ENCODE measurements at regions not wholly inside any gene's neighbourhood (a gene's known extent, or its start where the extent isn't known, plus 50 kb on each side); places are given as distances from the start of the nearest gene placed in this dataset.

DNA sequence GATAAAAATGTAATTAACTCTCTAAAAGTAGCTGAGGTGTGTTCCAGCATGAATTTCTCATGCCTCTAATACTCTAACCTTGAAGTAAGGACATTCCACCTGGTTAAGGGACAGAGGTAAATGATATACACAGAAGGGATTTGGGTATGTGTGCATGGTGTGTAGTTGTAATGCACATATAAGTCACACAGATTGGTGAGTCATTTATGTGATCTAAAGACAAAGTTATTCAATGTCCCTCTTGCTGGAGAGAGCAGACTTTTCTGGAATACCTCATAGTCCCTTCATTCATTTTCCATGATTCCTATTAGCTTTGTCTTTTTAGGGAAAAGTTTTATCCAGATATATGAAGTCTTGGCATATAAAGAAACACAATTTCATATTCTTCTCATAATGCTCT lies 234.9 kb downstream of the SNAPC1 start:
- Histone ChIP-seq H3K27ac (ENCODE audit: insufficient read depth, low read depth, low read length, poor library complexity, severe bottlenecking) (no peak overlapping the region), H3K4me3 (ENCODE audit: insufficient read depth, low read depth, low read length) (no peak overlapping the region), H3K9me3 (ENCODE audit: control insufficient read depth, low read length) (no peaks in the 10 kb centered on the region), H3K4me1 (ENCODE audit: control insufficient read depth, insufficient read depth, low read length) (no peaks in the 10 kb centered on the region), H3K27me3 (ENCODE audit: control insufficient read depth, insufficient read depth, low read length, poor library complexity, severe bottlenecking) (no peaks in the 10 kb centered on the region), H3K36me3 (ENCODE audit: control insufficient read depth, insufficient read depth, low read length) (no peaks in the 10 kb centered on the region)

DNA sequence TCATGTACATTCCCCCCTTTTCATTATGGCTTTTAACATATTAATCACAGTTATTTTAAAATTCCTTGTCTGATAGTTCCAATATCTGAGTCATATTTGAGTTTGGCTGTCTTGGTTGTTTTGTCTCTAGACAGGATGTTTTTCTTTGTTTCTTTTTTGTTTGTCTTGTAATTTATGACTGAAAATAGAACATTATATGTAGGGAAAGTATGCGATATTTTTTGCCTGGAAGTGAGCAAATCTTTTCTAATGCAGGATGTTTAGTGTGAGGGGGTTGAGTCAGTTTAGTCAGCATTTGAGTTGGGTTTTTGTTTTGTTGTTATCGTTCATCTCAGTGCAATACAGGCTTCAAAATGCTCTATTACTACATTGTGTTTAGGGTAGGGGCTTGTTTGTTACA lies 239.7 kb downstream of the SNAPC1 start:
- 90 to 91% methylated on average over 2 of the region's 2 CpGs for WGBS, 2 experiments
- no peak overlapping the region for H3K4me3 ChIP-seq (ENCODE audit: insufficient read depth, low read depth, low read length)
- H3K36me3 ChIP-seq (ENCODE audit: control insufficient read depth, insufficient read depth, low read length), result no peaks in the 10 kb centered on the region
- H3K9me3 ChIP-seq (ENCODE audit: control insufficient read depth, low read length), result no peaks in the 10 kb centered on the region
- no peak overlapping the region for H3K27ac ChIP-seq (ENCODE audit: insufficient read depth, low read depth, low read length, poor library complexity, severe bottlenecking)
- H3K4me1 ChIP-seq (ENCODE audit: control insufficient read depth, insufficient read depth, low read length), result no peaks in the 10 kb centered on the region
- H3K27me3 ChIP-seq (ENCODE audit: control insufficient read depth, insufficient read depth, low read length, poor library complexity, severe bottlenecking), result no peaks in the 10 kb centered on the region

DNA sequence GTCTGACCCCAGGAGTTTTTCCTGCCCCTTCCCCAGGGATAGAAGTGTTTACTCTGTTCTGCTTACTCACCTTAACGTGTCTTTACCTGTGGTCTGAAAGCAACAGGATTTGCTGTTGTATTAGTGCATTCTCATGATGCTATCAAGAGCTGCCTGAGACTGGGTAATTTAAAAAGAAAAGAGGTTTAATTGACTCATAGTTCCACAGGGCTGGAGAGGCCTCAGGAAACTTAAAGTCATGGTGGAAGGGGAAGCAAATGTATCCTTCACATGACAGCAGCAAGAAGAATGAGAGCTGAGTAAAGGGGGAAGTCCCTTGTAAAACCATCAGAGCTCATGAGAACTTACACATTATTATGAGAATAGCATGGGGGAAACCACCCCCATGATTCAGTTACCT lies 240.4 kb downstream of the SNAPC1 start:
- H3K4me1 ChIP-seq (ENCODE audit: control insufficient read depth, insufficient read depth, low read length), result no peaks in the 10 kb centered on the region
- H3K27ac ChIP-seq (ENCODE audit: insufficient read depth, low read depth, low read length, poor library complexity, severe bottlenecking), result no peak overlapping the region
- 90 to 91% methylated on average over 1 of the region's 1 CpG for WGBS, 2 experiments
- no peaks in the 10 kb centered on the region for H3K9me3 ChIP-seq (ENCODE audit: control insufficient read depth, low read length)
- no peak overlapping the region for H3K4me3 ChIP-seq (ENCODE audit: insufficient read depth, low read depth, low read length)
- H3K27me3 ChIP-seq (ENCODE audit: control insufficient read depth, insufficient read depth, low read length, poor library complexity, severe bottlenecking), result no peaks in the 10 kb centered on the region
- H3K36me3 ChIP-seq (ENCODE audit: control insufficient read depth, insufficient read depth, low read length), result no peaks in the 10 kb centered on the region

DNA sequence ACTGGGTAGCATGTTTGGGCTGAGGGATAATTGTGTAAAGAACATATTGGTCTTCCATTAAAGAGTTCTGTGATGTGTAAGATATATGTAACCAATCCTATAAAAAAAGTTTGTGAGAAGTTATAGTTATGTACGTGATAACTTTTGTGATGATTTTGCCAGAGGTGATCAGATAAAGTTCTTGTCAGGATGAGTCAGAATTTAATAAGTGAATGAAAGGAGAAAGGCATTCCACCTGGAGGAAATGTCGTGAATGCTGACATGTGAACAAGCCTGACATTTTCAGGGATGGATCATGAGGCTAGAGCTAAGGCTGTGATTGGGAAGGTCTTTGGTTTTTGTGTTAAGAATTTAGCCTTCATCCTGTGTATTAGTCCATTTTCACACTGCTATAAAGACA lies 241.5 kb downstream of the SNAPC1 start:
- Histone ChIP-seq H3K36me3 (ENCODE audit: control insufficient read depth, insufficient read depth, low read length) (no peaks in the 10 kb centered on the region), H3K27ac (ENCODE audit: insufficient read depth, low read depth, low read length, poor library complexity, severe bottlenecking) (no peak overlapping the region), H3K27me3 (ENCODE audit: control insufficient read depth, insufficient read depth, low read length, poor library complexity, severe bottlenecking) (no peaks in the 10 kb centered on the region), H3K4me1 (ENCODE audit: control insufficient read depth, insufficient read depth, low read length) (no peaks in the 10 kb centered on the region), H3K4me3 (ENCODE audit: insufficient read depth, low read depth, low read length) (no peak overlapping the region), H3K9me3 (ENCODE audit: control insufficient read depth, low read length) (no peaks in the 10 kb centered on the region)
- WGBS, 2 experiments, result 67 to 68% methylated on average over 2 of the region's 2 CpGs

DNA sequence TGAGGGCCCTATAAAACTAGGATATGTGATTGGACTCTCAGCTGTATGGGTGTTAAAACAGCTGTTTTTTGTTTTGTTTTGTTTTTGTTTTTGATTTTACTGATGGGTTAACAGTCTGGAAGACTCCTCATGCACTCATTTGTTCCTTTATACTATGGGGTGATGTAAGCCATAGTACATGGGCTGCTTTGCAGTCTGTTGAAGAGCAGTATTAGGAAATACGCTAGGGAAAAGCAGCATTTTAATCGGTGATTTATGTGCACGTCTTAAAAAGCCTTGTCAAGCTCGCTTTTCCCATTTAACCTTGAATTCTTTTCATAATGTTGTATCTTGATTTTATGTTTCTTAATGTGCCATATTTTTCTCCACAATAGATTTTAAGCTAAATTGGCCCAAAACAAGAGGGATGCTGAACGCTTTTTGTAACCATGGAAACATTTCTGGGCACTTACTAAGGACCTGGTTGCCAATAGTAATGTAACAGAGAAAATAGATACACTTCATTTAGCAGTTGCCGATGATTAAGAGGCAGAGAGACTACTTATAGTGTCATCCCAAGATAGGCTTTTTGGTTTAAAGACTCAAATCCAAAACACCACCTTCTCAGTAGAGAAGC lies 244.0 kb downstream of the SNAPC1 start:
- H3K9me3 ChIP-seq (ENCODE audit: control insufficient read depth, low read length), result no peaks in the 10 kb centered on the region
- no peak overlapping the region for H3K27ac ChIP-seq (ENCODE audit: insufficient read depth, low read depth, low read length, poor library complexity, severe bottlenecking)
- no peaks in the 10 kb centered on the region for H3K4me1 ChIP-seq (ENCODE audit: control insufficient read depth, insufficient read depth, low read length)
- H3K4me3 ChIP-seq (ENCODE audit: insufficient read depth, low read depth, low read length), result no peak overlapping the region
- 97% methylated on average over 5 to 6 of the region's 6 CpGs for WGBS, 2 experiments
- H3K36me3 ChIP-seq (ENCODE audit: control insufficient read depth, insufficient read depth, low read length), result no peaks in the 10 kb centered on the region
- no peaks in the 10 kb centered on the region for H3K27me3 ChIP-seq (ENCODE audit: control insufficient read depth, insufficient read depth, low read length, poor library complexity, severe bottlenecking)

DNA sequence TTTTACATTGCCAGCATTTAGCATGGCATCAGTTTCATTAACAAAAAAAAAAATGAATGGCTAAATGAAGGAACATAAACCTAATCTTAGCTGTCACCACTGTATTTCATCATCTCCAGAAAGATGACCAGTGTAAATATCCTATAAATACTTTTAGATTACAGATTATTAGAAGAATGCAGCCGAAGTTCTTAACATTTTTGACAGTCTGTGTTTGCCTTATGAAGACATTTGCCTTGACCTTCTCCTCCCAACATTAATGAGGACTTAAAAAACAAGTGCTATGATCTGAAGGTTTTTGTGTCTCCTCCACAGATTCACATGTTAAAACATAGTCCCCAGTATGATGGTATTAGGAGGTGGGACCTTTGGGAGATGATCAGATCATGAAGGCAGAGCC lies 253.0 kb downstream of the SNAPC1 start:
- Histone ChIP-seq H3K36me3 (ENCODE audit: control insufficient read depth, insufficient read depth, low read length) (no peaks in the 10 kb centered on the region), H3K4me1 (ENCODE audit: control insufficient read depth, insufficient read depth, low read length) (no peaks in the 10 kb centered on the region), H3K27me3 (ENCODE audit: control insufficient read depth, insufficient read depth, low read length, poor library complexity, severe bottlenecking) (no peaks in the 10 kb centered on the region), H3K27ac (ENCODE audit: insufficient read depth, low read depth, low read length, poor library complexity, severe bottlenecking) (no peak overlapping the region), H3K9me3 (ENCODE audit: control insufficient read depth, low read length) (no peaks in the 10 kb centered on the region), H3K4me3 (ENCODE audit: insufficient read depth, low read depth, low read length) (no peak overlapping the region)
- WGBS, 2 experiments, result 57% methylated on average over 1 of the region's 1 CpG; no CpG with 5 or more reads in 1 of the 2 experiments

DNA sequence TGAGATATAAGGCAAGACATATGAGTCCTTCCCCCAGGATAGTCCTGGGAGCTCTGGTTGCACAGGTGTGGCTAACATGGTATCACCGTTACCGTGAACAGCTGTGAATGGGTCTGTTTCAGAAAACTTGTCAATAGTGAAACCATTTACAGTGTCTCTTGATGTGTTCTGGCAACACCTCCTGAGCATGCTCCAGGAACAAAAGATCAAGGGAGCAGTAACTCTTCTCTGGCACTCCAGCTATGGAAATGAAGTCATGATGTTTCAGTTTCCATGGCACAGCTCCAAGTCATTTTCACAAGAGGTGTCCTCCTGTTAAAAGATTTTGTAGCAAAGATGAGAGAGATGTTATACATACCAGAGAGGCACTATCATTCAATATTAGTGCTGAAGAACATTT lies 253.7 kb downstream of the SNAPC1 start:
- Histone ChIP-seq H3K4me3 (ENCODE audit: insufficient read depth, low read depth, low read length) (no peak overlapping the region), H3K36me3 (ENCODE audit: control insufficient read depth, insufficient read depth, low read length) (no peaks in the 10 kb centered on the region), H3K27ac (ENCODE audit: insufficient read depth, low read depth, low read length, poor library complexity, severe bottlenecking) (no peak overlapping the region), H3K4me1 (ENCODE audit: control insufficient read depth, insufficient read depth, low read length) (no peaks in the 10 kb centered on the region), H3K9me3 (ENCODE audit: control insufficient read depth, low read length) (no peaks in the 10 kb centered on the region), H3K27me3 (ENCODE audit: control insufficient read depth, insufficient read depth, low read length, poor library complexity, severe bottlenecking) (no peaks in the 10 kb centered on the region)
- 91 to 96% methylated on average over 2 of the region's 2 CpGs for WGBS, 2 experiments

DNA sequence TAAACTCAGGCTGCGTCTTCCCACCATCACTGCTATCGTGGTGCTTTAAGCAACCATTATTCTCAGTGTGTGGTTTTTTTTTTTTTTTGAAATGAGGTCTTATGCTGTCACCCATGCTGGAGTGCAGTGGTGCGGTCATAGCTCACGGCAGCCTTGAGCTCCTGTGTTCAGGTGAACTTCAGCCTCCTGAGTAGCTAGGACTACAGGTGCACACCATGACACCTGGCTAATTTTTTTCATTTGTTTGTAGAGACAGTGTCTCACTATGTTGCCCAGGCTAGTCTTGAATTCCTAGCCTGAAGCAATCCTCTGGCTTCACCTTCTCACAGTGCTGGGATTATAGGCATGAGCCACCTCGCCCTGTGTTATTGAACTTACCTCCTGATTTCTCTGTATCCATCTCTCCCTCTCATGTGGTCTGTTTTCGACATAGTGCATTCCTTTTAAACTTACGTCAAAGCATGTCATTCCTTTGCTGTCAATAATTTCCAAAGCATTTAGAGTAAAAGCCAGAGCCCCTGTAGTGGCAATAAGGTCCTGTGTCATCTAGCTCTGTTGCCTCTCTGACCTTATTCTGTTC lies 255.5 kb downstream of the SNAPC1 start:
- H3K36me3 ChIP-seq (ENCODE audit: control insufficient read depth, insufficient read depth, low read length), result no peaks in the 10 kb centered on the region
- no peaks in the 10 kb centered on the region for H3K4me1 ChIP-seq (ENCODE audit: control insufficient read depth, insufficient read depth, low read length)
- H3K27ac ChIP-seq (ENCODE audit: insufficient read depth, low read depth, low read length, poor library complexity, severe bottlenecking), result no peak overlapping the region
- no peaks in the 10 kb centered on the region for H3K27me3 ChIP-seq (ENCODE audit: control insufficient read depth, insufficient read depth, low read length, poor library complexity, severe bottlenecking)
- H3K4me3 ChIP-seq (ENCODE audit: insufficient read depth, low read depth, low read length), result no peak overlapping the region
- H3K9me3 ChIP-seq (ENCODE audit: control insufficient read depth, low read length), result no peaks in the 10 kb centered on the region
- WGBS, 2 experiments, result 84 to 85% methylated on average over 7 of the region's 7 CpGs

DNA sequence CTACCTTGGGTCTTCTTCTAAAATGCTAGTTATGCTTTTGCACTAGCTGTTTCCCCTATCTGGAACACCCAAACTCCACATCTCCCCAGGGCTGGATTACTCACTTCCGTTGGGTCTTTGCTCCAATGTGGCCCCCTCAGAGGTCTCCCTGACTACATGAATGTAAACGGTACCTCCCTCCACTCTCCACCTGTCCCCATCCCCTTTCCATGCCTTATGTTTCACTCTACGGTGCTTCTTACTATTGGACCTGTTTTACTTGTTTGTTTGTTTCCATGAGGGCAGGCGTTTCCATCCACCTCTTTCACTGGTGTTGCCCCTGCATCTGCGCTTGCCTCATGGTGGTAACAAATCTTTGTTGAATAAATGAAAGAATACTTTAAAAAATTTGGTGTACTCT lies 256.4 kb downstream of the SNAPC1 start:
- Histone ChIP-seq H3K27ac (ENCODE audit: insufficient read depth, low read depth, low read length, poor library complexity, severe bottlenecking) (no peak overlapping the region), H3K4me3 (ENCODE audit: insufficient read depth, low read depth, low read length) (no peak overlapping the region), H3K9me3 (ENCODE audit: control insufficient read depth, low read length) (no peaks in the 10 kb centered on the region), H3K4me1 (ENCODE audit: control insufficient read depth, insufficient read depth, low read length) (no peaks in the 10 kb centered on the region), H3K27me3 (ENCODE audit: control insufficient read depth, insufficient read depth, low read length, poor library complexity, severe bottlenecking) (no peaks in the 10 kb centered on the region), H3K36me3 (ENCODE audit: control insufficient read depth, insufficient read depth, low read length) (no peaks in the 10 kb centered on the region)
- 92 to 96% methylated on average over 5 of the region's 5 CpGs for WGBS, 2 experiments

DNA sequence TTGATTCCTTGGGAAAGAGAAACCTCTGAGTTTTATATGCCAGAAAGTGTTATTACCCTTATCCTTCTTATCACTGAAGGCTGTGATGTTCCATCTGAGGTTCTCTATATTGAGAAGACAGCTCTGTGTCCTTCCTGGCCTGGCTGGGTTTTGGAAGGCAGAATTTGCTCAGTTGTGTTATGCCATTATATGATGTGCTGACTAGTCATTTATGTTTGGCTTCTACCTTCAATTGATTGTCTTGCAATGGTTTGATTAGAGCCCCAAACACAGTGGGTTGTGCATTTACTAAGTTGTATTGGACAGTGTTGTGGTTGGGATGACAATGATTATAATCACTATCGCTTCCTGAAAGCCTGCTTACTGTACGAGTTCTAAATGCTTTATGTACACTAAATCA lies 265.7 kb downstream of the SNAPC1 start:
- no peaks in the 10 kb centered on the region for H3K27me3 ChIP-seq (ENCODE audit: control insufficient read depth, insufficient read depth, low read length, poor library complexity, severe bottlenecking)
- no peaks in the 10 kb centered on the region for H3K4me1 ChIP-seq (ENCODE audit: control insufficient read depth, insufficient read depth, low read length)
- no peak overlapping the region for H3K4me3 ChIP-seq (ENCODE audit: insufficient read depth, low read depth, low read length)
- H3K27ac ChIP-seq (ENCODE audit: insufficient read depth, low read depth, low read length, poor library complexity, severe bottlenecking), result no peak overlapping the region
- H3K9me3 ChIP-seq (ENCODE audit: control insufficient read depth, low read length), result no peaks in the 10 kb centered on the region
- no peaks in the 10 kb centered on the region for H3K36me3 ChIP-seq (ENCODE audit: control insufficient read depth, insufficient read depth, low read length)
- WGBS, 2 experiments, result 75 to 77% methylated on average over 2 of the region's 2 CpGs

DNA sequence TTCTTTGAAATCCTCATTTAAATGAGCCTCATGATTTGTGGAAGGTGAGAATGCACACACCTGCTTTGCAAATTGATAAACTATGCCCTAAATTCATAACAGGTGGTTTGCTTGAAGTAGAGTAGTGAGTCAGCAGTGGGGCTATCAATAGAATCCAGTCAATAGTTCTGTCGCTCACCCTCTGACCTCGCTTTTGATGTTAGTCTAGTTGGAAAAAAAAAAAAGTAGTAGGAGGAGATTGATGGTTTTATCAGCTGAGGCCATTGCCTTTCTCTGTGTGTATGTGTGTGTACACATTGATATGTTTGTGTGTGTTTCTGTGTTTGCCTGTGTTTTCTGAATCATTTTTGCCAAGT lies 267.3 kb downstream of the SNAPC1 start:
- Histone ChIP-seq H3K4me1 (ENCODE audit: control insufficient read depth, insufficient read depth, low read length) (no peaks in the 10 kb centered on the region), H3K27ac (ENCODE audit: insufficient read depth, low read depth, low read length, poor library complexity, severe bottlenecking) (no peak overlapping the region), H3K27me3 (ENCODE audit: control insufficient read depth, insufficient read depth, low read length, poor library complexity, severe bottlenecking) (no peaks in the 10 kb centered on the region), H3K9me3 (ENCODE audit: control insufficient read depth, low read length) (no peaks in the 10 kb centered on the region), H3K36me3 (ENCODE audit: control insufficient read depth, insufficient read depth, low read length) (no peaks in the 10 kb centered on the region), H3K4me3 (ENCODE audit: insufficient read depth, low read depth, low read length) (no peak overlapping the region)
- 91 to 92% methylated on average over 2 of the region's 2 CpGs for WGBS, 2 experiments

Data from ectodermal cell (in vitro differentiated cells).